ENCODE measurements at regions not wholly inside any gene's neighbourhood (a gene's known extent, or its start where the extent isn't known, plus 50 kb on each side); places are given as distances from the start of the nearest gene placed in this dataset.

- no peak for DNase-seq
These were observed 691.4 kb downstream of the BRD1 start for GRCh38 chr22:49136041-49136815.

DNA sequence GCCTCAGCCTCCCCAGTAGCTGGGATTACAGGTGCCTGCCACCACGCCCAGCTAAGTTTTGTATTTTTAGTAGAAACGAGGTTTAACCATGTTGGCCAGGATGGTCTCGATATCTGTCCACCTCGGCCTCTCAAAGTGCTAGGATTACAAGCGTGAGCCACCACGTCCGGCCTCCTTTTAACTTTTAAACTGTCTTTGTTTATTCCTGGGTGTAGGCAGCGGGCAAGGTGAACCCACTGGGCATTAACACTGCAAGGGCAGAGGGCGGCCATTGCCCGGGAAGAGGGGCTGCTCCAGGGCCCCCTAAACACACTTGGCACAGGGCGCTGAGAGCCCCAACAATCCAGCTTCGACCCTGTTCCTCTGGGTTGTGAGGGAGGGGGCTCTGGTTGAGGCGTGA is 693.6 kb downstream of the BRD1 start:
- DNase-seq = no peak

GRCh38 chr22:49133541-49133940 is 694.1 kb downstream of the BRD1 start:
- DNase-seq = no peak

- DNase-seq = no peak
These were observed 695.7 kb downstream of the BRD1 start for GRCh38 chr22:49132009-49132408.

GRCh38 chr22:49129736-49130135 is 697.9 kb downstream of the BRD1 start:
- no peak for DNase-seq

DNA sequence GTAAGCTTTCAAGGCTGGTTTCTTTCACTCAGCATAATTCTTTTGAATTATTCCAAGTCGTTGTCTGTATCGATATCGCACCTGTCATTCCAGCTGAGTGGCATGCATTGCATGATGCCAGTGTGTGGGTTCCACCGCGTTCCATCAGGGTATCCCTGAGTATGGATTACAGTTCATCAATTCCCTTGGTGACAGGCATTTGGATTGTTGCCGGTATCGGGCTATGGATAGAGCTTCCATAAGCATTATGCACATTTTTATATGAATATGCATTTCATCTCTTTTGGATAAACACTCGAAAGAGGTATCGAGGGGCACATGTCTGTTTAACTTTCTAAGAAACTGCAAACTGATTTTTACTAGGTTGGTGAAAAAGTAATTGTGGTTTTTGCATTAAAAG is 698.8 kb downstream of the BRD1 start:
- DNase-seq = no peak

GRCh38 chr22:49124608-49125007 is 703.1 kb downstream of the BRD1 start:
- no peak for DNase-seq

DNA sequence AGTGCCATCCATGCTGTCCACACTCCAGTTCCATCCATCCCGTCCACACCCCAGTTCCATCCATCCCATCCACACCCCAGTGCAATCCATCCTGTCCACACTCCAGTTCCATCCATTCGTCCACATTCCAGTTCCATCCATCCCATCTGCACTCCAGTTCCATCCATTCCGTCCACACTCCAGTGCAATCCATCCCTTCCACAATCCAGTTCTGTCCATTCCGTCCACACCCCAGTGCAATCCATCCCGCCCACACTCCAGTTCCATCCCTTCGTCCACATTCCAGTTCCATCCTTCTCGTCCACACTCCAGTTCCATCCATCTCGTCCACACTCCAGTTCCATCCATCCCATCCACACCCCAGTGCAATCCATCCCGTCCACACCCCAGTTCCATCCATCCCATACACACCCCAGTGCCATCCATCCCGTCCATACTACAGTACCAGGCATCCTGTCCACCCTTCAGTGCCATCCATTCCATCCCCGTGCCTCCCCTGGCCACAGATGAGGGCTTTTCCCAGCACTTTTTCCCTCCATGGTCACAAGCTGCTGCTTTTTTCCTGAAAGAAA is 704.0 kb downstream of the BRD1 start:
- DNase-seq = no peak

DNA sequence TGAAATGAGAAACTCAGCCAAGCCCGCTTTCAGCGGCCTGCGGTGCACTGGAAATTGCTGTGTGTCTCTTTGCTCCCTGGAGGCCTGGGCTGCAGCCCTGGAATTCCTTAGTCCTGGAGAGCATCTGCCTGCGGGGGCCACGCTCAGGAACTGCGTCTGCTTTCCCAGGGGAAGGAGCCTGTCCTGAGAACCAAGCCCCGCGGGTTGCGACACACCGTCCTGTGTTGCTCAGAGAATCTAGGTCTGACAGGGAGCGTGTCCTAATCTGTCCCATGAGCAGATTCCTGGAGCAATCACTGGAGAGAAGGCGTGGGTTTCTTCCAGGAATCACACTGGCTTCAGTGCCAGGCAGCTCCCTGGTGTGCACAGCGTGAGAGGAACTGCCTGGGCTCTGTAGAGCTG is 708.1 kb downstream of the BRD1 start:
- no peak for DNase-seq

GRCh38 chr22:49118065-49118464 is 709.6 kb downstream of the BRD1 start:
- no peak for DNase-seq

DNA sequence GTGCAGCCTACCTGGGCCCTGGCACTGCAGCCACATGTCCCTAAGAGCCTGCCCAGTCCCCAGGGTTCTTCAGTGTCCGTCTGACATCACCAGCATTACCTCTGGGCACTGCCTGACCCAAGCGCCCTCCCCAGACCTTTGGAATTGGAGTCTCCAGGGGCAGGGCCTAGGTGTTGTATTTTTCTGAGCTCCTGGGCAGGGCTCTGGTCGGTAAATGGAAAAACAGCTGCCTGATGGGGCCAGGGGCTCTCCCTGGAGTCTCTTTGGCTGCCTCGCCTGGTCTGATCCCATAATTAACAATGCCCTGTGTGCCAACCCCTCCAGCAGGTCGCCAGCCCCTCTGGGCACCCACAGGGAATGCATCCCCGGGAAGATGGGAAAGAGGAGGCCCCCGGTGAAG is 710.2 kb downstream of the BRD1 start:
- DNase-seq = no peak

DNA sequence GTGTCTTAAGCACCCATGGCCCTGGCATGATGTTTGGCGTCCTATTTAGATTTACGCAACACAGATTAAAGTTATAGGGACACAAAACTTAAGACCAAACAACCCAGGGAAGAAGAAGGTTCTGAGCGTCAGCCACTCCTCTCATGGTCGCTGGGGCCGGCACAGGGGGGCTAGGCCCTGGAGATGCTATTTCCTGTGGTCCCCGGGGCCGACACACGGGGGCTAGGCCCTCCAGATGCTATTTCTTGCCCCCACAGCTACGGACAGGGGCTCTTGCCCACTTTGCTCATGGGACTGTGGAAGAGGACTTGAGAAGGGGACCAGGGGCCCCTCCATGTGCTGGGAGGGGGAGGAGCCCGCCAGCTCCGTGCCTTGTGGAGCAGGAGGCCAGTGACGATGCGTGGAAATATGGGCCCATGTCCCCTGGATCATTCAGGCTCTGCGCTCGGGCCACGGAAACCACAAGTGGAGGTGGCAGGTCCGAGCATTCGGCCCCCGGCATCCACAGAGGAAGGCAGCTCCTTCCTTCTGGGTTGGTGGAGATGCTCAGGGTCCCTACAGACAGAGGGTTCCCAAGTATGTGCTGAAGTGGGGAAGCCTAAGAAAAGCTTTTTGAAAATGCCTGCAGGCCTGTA is 711.1 kb downstream of the BRD1 start:
- DNase-seq = no peak

- DNase-seq = no peak
These were observed 711.7 kb downstream of the BRD1 start for GRCh38 chr22:49116021-49116420.

GRCh38 chr22:49115197-49115596 is 712.5 kb downstream of the BRD1 start:
- no peak for DNase-seq

GRCh38 chr22:49113758-49114157 is 713.9 kb downstream of the BRD1 start:
- DNase-seq = no peak

DNA sequence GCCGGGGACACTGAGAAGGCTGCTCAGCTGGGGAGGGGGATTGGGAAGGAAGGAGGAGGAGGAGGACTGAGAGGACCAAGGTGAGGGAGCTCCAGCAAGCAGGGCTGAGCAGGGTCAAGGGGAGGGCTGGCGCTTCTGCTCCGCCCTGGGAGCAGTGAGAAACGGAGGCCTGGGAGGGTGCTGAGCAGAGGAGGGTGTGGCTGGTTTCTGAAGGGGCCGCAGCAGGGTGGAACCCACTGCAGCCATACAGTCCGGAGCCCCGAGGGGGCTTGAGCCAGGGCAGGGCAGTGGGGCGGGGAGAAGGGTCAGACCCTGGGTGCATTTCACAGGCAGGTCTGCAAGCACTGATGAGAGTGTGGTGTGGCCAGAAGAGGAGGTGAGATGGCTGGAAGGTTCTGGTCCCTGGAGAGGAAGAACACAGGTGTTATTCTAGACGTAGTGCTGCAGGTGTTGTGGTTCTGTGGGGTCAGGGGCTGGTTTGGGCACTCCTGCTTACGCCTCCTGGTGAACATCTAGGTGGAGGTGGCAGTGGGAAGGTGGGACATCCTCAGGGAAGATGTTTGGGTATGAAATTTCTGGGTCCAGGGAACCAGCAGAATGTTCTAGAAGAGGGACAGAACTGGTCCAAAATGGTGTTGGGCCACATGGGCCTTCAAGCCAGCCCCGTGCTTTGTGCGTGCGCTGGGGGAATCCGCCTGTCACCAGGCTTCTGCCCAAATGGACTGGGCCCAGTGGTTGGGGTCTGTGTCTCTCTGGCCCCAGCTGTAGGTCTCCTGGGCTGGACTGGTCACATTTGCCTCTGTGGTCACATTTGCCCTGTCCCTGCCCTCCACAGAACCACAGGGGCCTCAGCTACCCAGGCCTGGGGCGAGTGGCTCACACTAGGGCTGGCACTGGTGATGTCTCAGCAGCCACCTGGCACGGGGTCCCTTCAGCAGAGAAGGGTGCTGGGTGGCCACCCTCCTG is 714.7 kb downstream of the BRD1 start:
- DNase-seq = no peak

DNA sequence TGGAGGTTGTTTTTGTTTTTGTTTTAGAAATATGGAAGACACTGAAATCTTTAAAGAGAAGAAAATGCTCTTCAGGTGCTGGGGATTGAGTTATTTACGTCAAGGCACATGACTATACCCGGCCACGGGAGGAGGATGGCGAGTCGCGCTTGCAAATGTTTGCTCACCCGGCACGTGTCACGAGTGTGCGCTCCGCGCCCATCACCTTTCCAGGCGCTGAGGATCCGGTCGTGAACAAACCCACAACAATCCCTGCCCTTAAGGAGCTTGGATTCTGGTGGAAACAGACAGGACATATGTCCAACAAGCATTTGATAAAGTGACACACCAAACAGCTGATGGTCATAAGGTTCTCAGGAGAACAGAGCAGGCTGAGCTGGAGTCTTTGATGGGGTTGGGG is 715.5 kb downstream of the BRD1 start:
- no peak for DNase-seq

GRCh38 chr22:49111085-49111484 is 716.6 kb downstream of the BRD1 start:
- no peak for DNase-seq

DNA sequence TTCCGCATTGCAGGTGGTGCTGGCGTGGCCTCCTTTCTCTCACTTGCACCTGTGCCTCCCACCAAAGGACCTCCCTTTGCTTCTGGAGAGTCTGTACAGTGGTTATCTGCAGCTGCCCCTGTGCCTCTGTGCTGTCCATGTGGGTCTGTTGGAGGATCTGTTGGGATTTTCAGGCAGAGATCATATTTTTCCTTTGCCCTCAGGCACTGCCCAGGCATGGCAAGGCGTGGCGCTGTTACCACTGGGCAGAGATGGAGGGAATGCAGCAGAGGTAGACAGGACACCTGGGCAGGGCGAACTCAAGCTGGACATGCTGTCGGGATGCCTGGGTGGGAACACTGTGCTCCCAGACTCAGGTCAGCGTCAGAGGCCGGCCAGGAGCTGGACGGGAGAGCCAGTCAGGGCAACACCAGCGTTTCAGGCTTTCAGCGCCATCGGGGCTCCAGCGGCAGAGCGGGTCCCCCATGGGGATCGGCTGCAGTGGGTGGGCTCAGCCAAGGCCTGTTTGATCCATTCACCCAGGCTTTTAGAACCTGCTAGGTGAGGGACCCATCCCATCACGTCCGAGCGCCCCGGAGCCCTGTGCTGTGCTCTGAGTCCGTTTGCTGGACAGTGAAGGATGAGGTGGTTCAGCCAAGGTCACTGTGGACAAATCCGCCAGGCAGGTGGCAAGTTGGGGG is 718.9 kb downstream of the BRD1 start:
- DNase-seq = no peak

DNA sequence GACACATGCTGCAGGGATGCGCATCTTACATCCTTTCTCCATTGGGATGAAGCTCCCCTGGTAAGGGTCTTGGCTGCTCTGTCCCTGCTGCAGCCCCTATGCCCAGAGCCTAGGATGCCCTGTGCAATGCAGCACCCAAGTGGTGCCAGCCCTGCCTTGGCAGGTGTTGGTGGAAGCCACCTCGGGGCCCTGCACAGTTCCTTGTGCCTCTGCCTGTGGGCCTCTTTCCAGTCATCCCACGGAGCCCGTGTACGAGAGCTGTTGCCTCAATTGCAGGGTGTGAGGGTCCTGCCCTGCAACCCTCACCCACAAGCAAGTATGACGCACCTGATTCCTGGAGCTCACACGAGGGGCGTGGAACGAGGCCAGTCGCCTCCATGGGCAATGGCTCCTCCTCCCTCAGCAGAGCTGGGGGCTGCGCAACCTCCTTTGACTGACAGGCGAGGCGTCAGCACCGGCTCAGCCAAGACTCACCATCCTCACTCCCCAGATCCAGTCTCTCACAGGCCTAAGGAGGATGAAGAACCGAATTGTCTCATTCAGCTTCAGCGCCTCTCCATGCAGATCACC is 719.6 kb downstream of the BRD1 start:
- DNase-seq = no peak

DNA sequence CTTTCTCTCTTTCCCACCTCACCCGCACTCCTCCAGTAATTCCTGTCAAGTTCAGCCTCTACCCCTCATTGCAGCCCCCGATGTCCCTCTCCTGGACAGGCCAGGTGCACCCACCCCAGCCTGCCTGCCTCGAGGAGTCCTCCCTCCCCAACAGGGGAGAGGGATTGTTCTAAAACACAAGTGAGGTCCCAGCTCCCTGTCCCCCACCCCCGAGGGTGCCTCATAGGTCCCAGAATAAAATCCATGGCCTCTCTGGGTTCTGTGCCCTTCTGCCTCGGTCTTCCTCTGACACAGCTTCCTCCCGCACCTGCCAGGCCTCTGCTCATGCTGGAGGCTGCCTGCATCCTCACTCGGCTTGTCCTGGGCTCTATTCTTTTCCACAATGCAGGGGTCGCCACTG is 720.1 kb downstream of the BRD1 start:
- no peak for DNase-seq

GRCh38 chr22:49106842-49107152 is 720.9 kb downstream of the BRD1 start:
- DNase-seq = no peak

All from skin of body (tissue), 1 donor.